Left lung (tissue), 4 donors: ENCODE measurements at regions not wholly inside any gene's neighbourhood (a gene's known extent, or its start where the extent isn't known, plus 50 kb on each side); places are given as distances from the start of the nearest gene placed in this dataset.

Experiments
- ATAC-seq: fragments of 200-7000 bp; cut with Tn5 transposase; one replicate; pipeline ENCODE4 v1.9.1; 2020; ENCODE audit warnings: moderate library complexity
- DNase-seq, 4 donors: peaks; one replicate each; pipeline ENCODE4 v3.0.0-alpha.2; 2013 to 2020
- H3K27ac ChIP-seq, 2 donors: fragments of 200-600 bp; sonication (generic) in 1 of 2; one replicate each; pipeline versions ENCODE4 v1.5.0 to v1.8.0; 2020 to 2021
- H3K27me3 ChIP-seq, 2 donors: fragments of 200-600 bp; sonication (generic) in 1 of 2; one replicate each; pipeline versions ENCODE4 v1.5.0 to v1.8.0; 2020 to 2021
- H3K36me3 ChIP-seq, 2 donors: fragments of 200-600 bp; sonication (generic) in 1 of 2; one replicate each; pipeline versions ENCODE4 v1.5.0 to v1.8.0; 2020 to 2021
- H3K4me1 ChIP-seq, 2 donors: fragments of 200-600 bp; one replicate each; pipeline ENCODE4 v1.8.0; 2021
- H3K4me3 ChIP-seq, 2 donors: fragments of 200-600 bp; sonication (generic) in 1 of 2; one replicate each; pipeline versions ENCODE4 v1.5.0 to v1.8.0; 2020 to 2021; ENCODE audit warnings: mild to moderate bottlenecking in 1 of 2
- H3K9me3 ChIP-seq, 2 donors: fragments of 200-600 bp; sonication (generic) in 1 of 2; one replicate each; pipeline versions ENCODE4 v1.5.0 to v1.8.0; 2020 to 2021
- CTCF ChIP-seq, 2 donors: fragments of 200-600 bp; sonication (generic) in 1 of 2; IDR thresholded peaks; one replicate each; pipeline versions ENCODE4 v1.5.0 to v1.8.0; 2021; ENCODE audit warnings: antibody characterized with exemption in 2 of 2
- intact Hi-C, 2 donors: fragments of 100-400 bp; cut with DNase I; formaldehyde crosslinking; loops; one replicate each; pipeline versions ENCODE4 v1.11.2 to v1.14.2; 2022
- donor health status: DM: no; HTN: yes; CAD: no.
- donor health status: DM: no; HTN: no; CAD: no.

- Histone ChIP-seq H3K4me3 (no peak overlapping the region), H3K27me3 (no peaks in the 10 kb centered on the region), H3K4me1 (no peaks in the 10 kb centered on the region), H3K27ac (no peak overlapping the region), H3K9me3 (no peaks in the 10 kb centered on the region), H3K36me3 (no peaks in the 10 kb centered on the region)
- intact Hi-C loops: no loop called here
- no peak for TF ChIP-seq CTCF (IDR thresholded peaks at IDR 0.05)
- ATAC-seq: no peak
- no peak for DNase-seq
Observed at GRCh38 chr14:36429692-36430091, 90.3 kb downstream of the NKX2-1 start.

- intact Hi-C loops: no loop called here
- ATAC-seq: no peak
Observed at GRCh38 chr14:36428350-36428749, 91.7 kb downstream of the NKX2-1 start.

GRCh38 chr14:36426836-36427235 is 93.2 kb downstream of the NKX2-1 start:
- no peak overlapping the region for H3K27ac ChIP-seq
- ATAC-seq (no peak), DNase-seq (no peak)
- no peaks in the 10 kb centered on the region for H3K9me3 ChIP-seq
- H3K27me3 ChIP-seq: no peaks in the 10 kb centered on the region
- no peak for TF ChIP-seq CTCF (IDR thresholded peaks at IDR 0.05)
- H3K4me1 ChIP-seq: no peaks in the 10 kb centered on the region
- H3K36me3 ChIP-seq: no peaks in the 10 kb centered on the region
- intact Hi-C loops: no loop called here
- no peak overlapping the region for H3K4me3 ChIP-seq

More at GRCh38 chr14:36428350-36428749, 91.7 kb downstream of the NKX2-1 start:
- H3K4me3 ChIP-seq: no peak overlapping the region
- H3K27ac ChIP-seq: no peak overlapping the region
- H3K4me1 ChIP-seq: no peaks in the 10 kb centered on the region
- H3K36me3 ChIP-seq: no peaks in the 10 kb centered on the region
- TF ChIP-seq CTCF (IDR thresholded peaks at IDR 0.05): no peak
- H3K9me3 ChIP-seq: no peaks in the 10 kb centered on the region
- no peak for DNase-seq
- no peaks in the 10 kb centered on the region for H3K27me3 ChIP-seq

DNA sequence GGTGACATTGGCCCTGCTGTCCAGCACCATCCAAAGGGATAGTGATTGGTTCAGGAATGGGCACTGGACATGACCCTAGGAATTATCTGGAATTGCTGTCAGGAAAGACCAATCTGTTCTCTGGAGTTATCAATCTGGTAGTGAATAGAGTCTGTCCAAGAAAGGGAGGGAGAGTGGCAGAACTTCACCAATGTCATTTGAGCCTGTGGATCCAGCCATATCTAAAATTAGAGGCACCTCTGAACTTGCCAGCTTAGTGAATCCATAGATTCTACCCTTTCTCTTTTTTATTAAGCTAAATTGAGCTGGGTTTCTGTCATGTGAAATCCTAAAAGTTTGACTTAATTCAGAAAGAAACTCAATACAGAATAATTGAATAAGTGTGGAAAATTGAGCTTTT is 93.9 kb downstream of the NKX2-1 start:
- Histone ChIP-seq H3K36me3 (no peaks in the 10 kb centered on the region), H3K27me3 (no peaks in the 10 kb centered on the region), H3K4me1 (no peaks in the 10 kb centered on the region), H3K27ac (no peak overlapping the region), H3K9me3 (no peaks in the 10 kb centered on the region), H3K4me3 (no peak overlapping the region)
- TF ChIP-seq CTCF (IDR thresholded peaks at IDR 0.05): no peak
- DNase-seq: no peak
- intact Hi-C loops: no loop called here
- no peak for ATAC-seq

DNA sequence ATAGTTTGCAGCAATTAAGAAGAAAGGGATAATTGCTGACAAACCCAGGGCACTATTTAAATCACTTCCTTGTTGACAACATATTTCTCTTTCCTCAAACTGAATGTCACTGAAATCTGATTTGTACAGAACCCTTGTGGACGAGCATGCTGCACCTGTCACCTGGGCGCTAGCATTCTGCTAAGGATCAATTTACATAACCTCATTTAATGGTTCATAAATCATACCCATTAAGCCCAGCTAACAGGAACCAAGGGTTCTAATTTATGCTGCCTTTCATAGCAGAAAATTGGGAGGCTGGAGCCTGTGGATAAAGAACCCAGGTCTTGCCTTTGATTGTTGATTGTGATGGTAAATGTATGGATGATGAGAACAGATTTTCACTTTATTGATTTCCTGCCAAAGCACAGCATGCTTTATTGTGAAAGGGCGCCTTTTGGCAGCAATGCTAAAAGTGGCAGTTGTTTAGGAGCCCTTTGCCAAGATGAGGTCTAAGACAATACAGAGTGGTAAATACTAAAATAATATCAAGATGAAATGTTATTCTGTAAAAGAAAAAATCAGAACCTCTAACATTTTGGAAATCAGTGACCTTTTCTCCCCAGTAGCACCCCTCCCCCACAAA is 95.4 kb downstream of the NKX2-1 start:
- no peak for DNase-seq
- no peak for TF ChIP-seq CTCF (IDR thresholded peaks at IDR 0.05)
- H3K9me3 ChIP-seq: no peaks in the 10 kb centered on the region
- H3K27me3 ChIP-seq: no peaks in the 10 kb centered on the region
- intact Hi-C loops: no loop called here
- H3K4me3 ChIP-seq: no peak overlapping the region
- no peak overlapping the region for H3K27ac ChIP-seq
- no peaks in the 10 kb centered on the region for H3K4me1 ChIP-seq
- H3K36me3 ChIP-seq: no peaks in the 10 kb centered on the region
- ATAC-seq: no peak
